Hepatocyte (in vitro differentiated cells): ENCODE measurements at regions not wholly inside any gene's neighbourhood (a gene's known extent, or its start where the extent isn't known, plus 50 kb on each side); places are given as distances from the start of the nearest gene placed in this dataset.

Experiments
- CTCF ChIP-seq: fragments of 200-600 bp; sonication (generic); IDR thresholded peaks from 2 replicates; pipeline ENCODE4 v1.5.1; 2016; ENCODE audit warnings: antibody characterized with exemption, mild to moderate bottlenecking; ENCODE audit not compliant: poor library complexity
- EZH2 ChIP-seq: fragments of 200-600 bp; sonication (generic); IDR thresholded peaks from 2 replicates; pipeline ENCODE4 v1.6.1; 2016; ENCODE audit warnings: antibody characterized with exemption, mild to moderate bottlenecking, borderline replicate concordance

- TF ChIP-seq EZH2 (no peak), CTCF (no peak)
Observed at GRCh38 chr21:23887725-23888306, 1719.5 kb downstream of the MRPL39 start.
